ENCODE measurements at regions not wholly inside any gene's neighbourhood (a gene's known extent, or its start where the extent isn't known, plus 50 kb on each side); places are given as distances from the start of the nearest gene placed in this dataset.

GRCh38 chr10:80771902-80772555 is 234.3 kb downstream of the SH2D4B start:
- no peak for TF ChIP-seq CTCF (conservative IDR thresholded peaks at IDR 0.05; ENCODE audit: low read length)
- no peak for TF ChIP-seq EZH2phosphoT487 (IDR thresholded peaks at IDR 0.05; ENCODE audit: borderline replicate concordance, low read depth, low read length)

Data from OCI-LY7 (cell line).